HEK293T (cell line): ENCODE measurements at regions not wholly inside any gene's neighbourhood (a gene's known extent, or its start where the extent isn't known, plus 50 kb on each side); places are given as distances from the start of the nearest gene placed in this dataset.

ENCODE experiments used
- CTCF ChIA-PET: fragments of 350-600 bp; formaldehyde crosslinking; extraction: SDS; loops from one replicate; lab custom pipeline; 2021; ENCODE audit warnings: antibody characterized with exemption, inconsistent platforms; lab: Yijun Ruan, JAX
- POLR2A ChIA-PET: fragments of 350-600 bp; formaldehyde crosslinking; extraction: SDS; loops from one replicate; lab custom pipeline; 2020; ENCODE audit warnings: antibody characterized with exemption, inconsistent platforms; lab: Yijun Ruan, JAX
- DNase-seq: peaks from one replicate; pipeline ENCODE4 v3.0.0; 2012; ENCODE audit warnings: mixed read lengths; ENCODE audit errors: extremely low spot score
- ARNT ChIP-seq: fragments of 450-650 bp; IDR thresholded peaks from 2 replicates; pipeline ENCODE4 v1.6.1; 2017; ENCODE audit warnings: mild to moderate bottlenecking
- BHLHE40 ChIP-seq: fragments of 450-650 bp; IDR thresholded peaks from 2 replicates; pipeline ENCODE4 v1.6.1; 2016; ENCODE audit warnings: mild to moderate bottlenecking, moderate library complexity, borderline replicate concordance
- CTBP1 ChIP-seq: fragments of 450-650 bp; IDR thresholded peaks from 2 replicates; pipeline ENCODE4 v1.6.1; 2016; ENCODE audit warnings: borderline replicate concordance
- ELF4 ChIP-seq: fragments of 450-650 bp; IDR thresholded peaks from 2 replicates; pipeline ENCODE4 v1.6.1; 2017; ENCODE audit warnings: antibody characterized with exemption
- FOXA1 ChIP-seq: fragments of 450-650 bp; IDR thresholded peaks from 2 replicates; pipeline ENCODE4 v1.6.1; 2016; ENCODE audit warnings: mild to moderate bottlenecking
- FOXK2 ChIP-seq: fragments of 450-650 bp; IDR thresholded peaks from 2 replicates; pipeline ENCODE4 v1.6.1; 2016; ENCODE audit warnings: mild to moderate bottlenecking
- FOXM1 ChIP-seq: fragments of 450-650 bp; IDR thresholded peaks from 2 replicates; pipeline ENCODE4 v1.6.1; 2017; ENCODE audit warnings: mild to moderate bottlenecking, borderline replicate concordance
- HDGF ChIP-seq: fragments of 450-650 bp; IDR thresholded peaks from 2 replicates; pipeline ENCODE4 v1.6.1; 2017; ENCODE audit warnings: antibody characterized with exemption, borderline replicate concordance
- L3MBTL2 ChIP-seq: fragments of 450-650 bp; conservative IDR thresholded peaks from 2 replicates; pipeline ENCODE4 v1.6.1; 2016; ENCODE audit warnings: mild to moderate bottlenecking
- LEF1 ChIP-seq: fragments of 450-650 bp; IDR thresholded peaks from 2 replicates; pipeline ENCODE4 v1.6.1; 2017; ENCODE audit warnings: mild to moderate bottlenecking, borderline replicate concordance
- NFRKB ChIP-seq: fragments of 450-650 bp; IDR thresholded peaks from 2 replicates; pipeline ENCODE4 v1.6.1; 2016; ENCODE audit warnings: mild to moderate bottlenecking, moderate library complexity
- PKNOX1 ChIP-seq: fragments of 450-650 bp; IDR thresholded peaks from 2 replicates; pipeline ENCODE4 v1.6.1; 2016
- SP1 ChIP-seq: fragments of 450-650 bp; IDR thresholded peaks from 2 replicates; pipeline ENCODE4 v1.6.1; 2017
- SUZ12 ChIP-seq: fragments of 450-650 bp; IDR thresholded peaks from 2 replicates; pipeline ENCODE4 v1.6.1; 2016; ENCODE audit warnings: mild to moderate bottlenecking
- TARDBP ChIP-seq: fragments of 450-650 bp; IDR thresholded peaks from 2 replicates; pipeline ENCODE4 v1.6.1; 2016
- ZNF384 ChIP-seq: fragments of 450-650 bp; IDR thresholded peaks from 2 replicates; pipeline ENCODE4 v1.6.1; 2016

- CTCF ChIA-PET, result no interaction called here
- POLR2A ChIA-PET, result no interaction called here
- no peak for DNase-seq
- no peak for TF ChIP-seq L3MBTL2
- no peak for TF ChIP-seq SUZ12
- no peak for TF ChIP-seq CTBP1
- no peak for TF ChIP-seq ZNF384
- no peak for TF ChIP-seq FOXK2
- no peak for TF ChIP-seq SP1
- no peak for TF ChIP-seq BHLHE40
- no peak for TF ChIP-seq PKNOX1
These were observed 413.2 kb downstream of the CETN3 start for GRCh38 chr5:89996335-89996734.

GRCh38 chr5:89994266-89994665 is 415.3 kb downstream of the CETN3 start:
- TF ChIP-seq FOXM1 (no peak), FOXA1 (no peak), NFRKB (no peak), SUZ12 (no peak), ELF4 (no peak), TARDBP (no peak), BHLHE40 (no peak), ARNT (no peak), PKNOX1 (no peak), LEF1 (no peak), L3MBTL2 (no peak)
- DNase-seq, result no peak
- ChIA-PET CTCF (no interaction called here), POLR2A (no interaction called here)

GRCh38 chr5:89992201-89992600 is 417.4 kb downstream of the CETN3 start:
- POLR2A ChIA-PET, result no interaction called here
- DNase-seq, result no peak
- TF ChIP-seq FOXM1, result no peak
- CTCF ChIA-PET, result no interaction called here

- CTCF ChIA-PET, result no interaction called here
- no peak for DNase-seq
- TF ChIP-seq L3MBTL2, result no peak
- no peak for TF ChIP-seq ZNF384
- TF ChIP-seq FOXA1, result no peak
- no peak for TF ChIP-seq HDGF
- TF ChIP-seq PKNOX1, result no peak
- TF ChIP-seq FOXK2, result no peak
- no peak for TF ChIP-seq NFRKB
- no peak for TF ChIP-seq SUZ12
- TF ChIP-seq TARDBP, result no peak
- POLR2A ChIA-PET, result no interaction called here
These were observed 418.0 kb downstream of the CETN3 start for GRCh38 chr5:89991592-89991991.

- ChIA-PET POLR2A (no interaction called here), CTCF (no interaction called here)
- TF ChIP-seq PKNOX1, result no peak
- no peak for TF ChIP-seq CTBP1
- TF ChIP-seq SP1, result no peak
- no peak for TF ChIP-seq ELF4
- TF ChIP-seq FOXK2, result no peak
- no peak for TF ChIP-seq BHLHE40
- TF ChIP-seq ARNT, result no peak
- no peak for TF ChIP-seq LEF1
- TF ChIP-seq FOXM1, result no peak
- no peak for DNase-seq
These were observed 419.8 kb downstream of the CETN3 start for GRCh38 chr5:89989776-89990175.

- no peak for DNase-seq
- ChIA-PET CTCF (no interaction called here), POLR2A (no interaction called here)
- TF ChIP-seq ZNF384 (no peak), NFRKB (no peak), SUZ12 (no peak)
These were observed 420.4 kb downstream of the CETN3 start for GRCh38 chr5:89988998-89989655.

- ChIA-PET CTCF (no interaction called here), POLR2A (no interaction called here)
- no peak for TF ChIP-seq BHLHE40
- TF ChIP-seq ZNF384, result no peak
- no peak for TF ChIP-seq ELF4
- TF ChIP-seq FOXM1, result no peak
- DNase-seq, result no peak
These were observed 421.3 kb downstream of the CETN3 start for GRCh38 chr5:89988129-89988810.
